ENCODE measurements at regions not wholly inside any gene's neighbourhood (a gene's known extent, or its start where the extent isn't known, plus 50 kb on each side); places are given as distances from the start of the nearest gene placed in this dataset.
"Not testable (repeated sequence)": the region's sequence is repeated elsewhere in the genome, so short reads cannot be mapped to it uniquely, and the experiment has no call there.

- DNase-seq = no peak
These were observed 354.8 kb downstream of the TAF11L14 start for GRCh38 chr5:17989036-17989435.

GRCh38 chr5:17989567-17990563, 355.6 kb downstream of the TAF11L14 start:
- DNase-seq = no peak

GRCh38 chr5:17991775-17992174, 357.5 kb downstream of the TAF11L14 start:
- no peak for DNase-seq

- no peak for DNase-seq
These were observed 358.0 kb downstream of the TAF11L14 start for GRCh38 chr5:17992291-17992690.

GRCh38 chr5:17995997-17996396, 361.7 kb downstream of the TAF11L14 start:
- no peak for DNase-seq

- no peak for DNase-seq
These were observed 365.6 kb downstream of the TAF11L14 start for GRCh38 chr5:17999858-18000257.

- no peak for DNase-seq
These were observed 366.5 kb downstream of the TAF11L14 start for GRCh38 chr5:18000744-18001143.

DNA sequence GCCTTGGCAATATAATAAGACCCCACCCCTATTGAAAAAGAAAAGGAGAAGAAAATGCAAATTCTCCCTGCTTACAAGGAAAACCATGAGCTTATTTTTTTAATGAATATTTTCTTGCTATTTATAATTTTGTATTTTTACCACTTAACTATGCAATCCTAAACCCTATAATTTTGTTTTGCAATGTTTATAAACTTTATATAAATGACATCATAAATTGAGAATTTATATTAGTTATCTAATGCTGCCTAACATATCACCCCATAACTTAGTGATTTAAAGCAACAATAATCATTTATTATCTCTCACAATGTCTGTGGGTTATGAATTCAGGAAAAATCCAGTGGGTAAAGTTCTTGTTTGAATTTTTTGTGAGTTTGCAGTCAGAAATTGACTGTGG, 369.1 kb downstream of the TAF11L14 start:
- no peak for DNase-seq

- DNase-seq = no peak
These were observed 369.5 kb downstream of the TAF11L14 start for GRCh38 chr5:18003784-18004183.

GRCh38 chr5:18006235-18006634, 372.0 kb downstream of the TAF11L14 start:
- not testable (repeated sequence) for DNase-seq

- no peak for DNase-seq
These were observed 374.7 kb downstream of the TAF11L14 start for GRCh38 chr5:18008940-18009339.

- no peak for DNase-seq
These were observed 375.8 kb downstream of the TAF11L14 start for GRCh38 chr5:18010053-18010452.

DNA sequence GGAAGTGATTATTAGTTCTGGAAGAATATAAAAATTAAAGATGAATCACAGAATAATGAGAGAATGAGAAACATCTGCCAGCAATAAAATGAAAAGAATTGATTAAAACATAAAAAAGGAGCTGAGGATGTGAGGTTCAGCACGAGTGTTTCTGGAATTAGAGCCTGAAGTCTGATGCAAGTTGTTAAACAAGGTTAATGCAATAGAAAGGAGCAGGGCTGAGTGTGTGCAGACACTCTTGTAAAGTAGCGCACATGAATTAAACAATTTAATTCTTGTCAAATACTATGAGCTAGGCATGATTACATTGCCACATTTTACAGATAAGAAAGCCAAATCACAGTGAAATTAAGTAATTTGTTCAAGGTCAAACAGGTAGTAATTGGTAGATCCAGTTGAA, 384.2 kb downstream of the TAF11L14 start:
- no peak for DNase-seq

GRCh38 chr5:18023275-18023674, 389.0 kb downstream of the TAF11L14 start:
- no peak for DNase-seq

DNA sequence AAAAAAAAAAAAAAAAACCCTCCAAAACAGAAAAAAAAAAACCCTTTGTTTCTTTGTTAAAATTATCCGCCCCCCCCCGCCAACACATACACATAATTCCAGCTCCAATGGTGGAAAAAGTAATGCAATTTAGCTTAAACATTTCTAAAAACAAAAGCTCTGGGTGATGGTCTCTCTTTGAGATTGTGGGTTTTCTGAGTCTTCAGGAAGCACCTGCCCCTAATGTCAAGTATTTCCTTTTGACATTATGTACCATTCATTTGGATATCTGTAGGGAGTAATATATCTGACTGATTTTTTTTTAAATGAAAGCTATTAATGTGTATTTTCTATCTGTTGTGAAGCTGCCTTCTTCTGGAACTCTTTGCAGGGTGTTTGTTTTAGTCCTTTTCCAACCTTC, 389.7 kb downstream of the TAF11L14 start:
- no peak for DNase-seq

DNA sequence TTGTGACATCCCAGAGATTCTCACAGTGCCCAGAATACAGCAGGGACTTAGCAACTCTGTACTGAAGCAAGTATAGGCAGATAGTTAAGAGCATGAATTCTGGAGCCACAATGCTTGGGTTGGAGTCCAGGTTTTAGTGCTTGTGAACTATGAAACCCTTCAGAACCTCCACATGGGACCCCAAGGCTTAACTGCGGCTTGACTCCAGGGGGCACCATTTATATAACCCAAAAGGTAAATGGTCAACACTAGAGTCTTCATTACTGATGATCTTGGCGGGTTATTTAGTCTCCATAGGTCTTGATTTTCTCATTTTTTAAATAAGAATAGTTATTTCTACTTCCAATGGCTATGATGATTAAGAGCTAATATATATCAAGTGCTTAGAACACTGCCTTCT, 390.3 kb downstream of the TAF11L14 start:
- DNase-seq = no peak

DNA sequence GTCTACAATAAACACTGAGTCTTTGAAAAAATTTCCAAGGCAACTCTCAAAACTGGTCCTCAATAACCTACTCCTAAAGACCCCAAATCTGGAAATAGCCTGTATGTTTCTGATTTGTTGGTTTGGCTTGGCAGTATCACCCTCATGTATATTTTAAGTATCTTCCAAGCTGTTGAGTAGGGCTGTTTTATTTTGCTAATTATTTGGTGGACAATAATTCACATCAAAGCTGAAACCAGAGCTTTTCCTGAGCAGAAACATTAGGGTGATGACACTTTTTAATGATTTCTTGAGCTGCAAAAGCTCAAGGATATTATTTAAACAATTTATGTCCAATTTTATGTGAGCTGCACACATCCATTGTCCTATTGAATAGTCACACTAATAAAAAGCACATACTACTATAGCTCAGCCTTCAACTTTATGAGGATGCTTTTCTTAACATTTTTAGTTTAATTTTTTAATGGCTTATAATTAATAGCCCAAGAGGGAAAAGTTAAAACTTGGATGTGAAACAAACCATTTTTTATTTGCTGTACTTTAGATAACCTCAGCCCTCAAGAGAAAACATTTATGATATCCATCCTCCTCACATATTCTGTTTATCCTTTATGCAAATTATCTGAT, 393.1 kb downstream of the TAF11L14 start:
- no peak for DNase-seq

DNA sequence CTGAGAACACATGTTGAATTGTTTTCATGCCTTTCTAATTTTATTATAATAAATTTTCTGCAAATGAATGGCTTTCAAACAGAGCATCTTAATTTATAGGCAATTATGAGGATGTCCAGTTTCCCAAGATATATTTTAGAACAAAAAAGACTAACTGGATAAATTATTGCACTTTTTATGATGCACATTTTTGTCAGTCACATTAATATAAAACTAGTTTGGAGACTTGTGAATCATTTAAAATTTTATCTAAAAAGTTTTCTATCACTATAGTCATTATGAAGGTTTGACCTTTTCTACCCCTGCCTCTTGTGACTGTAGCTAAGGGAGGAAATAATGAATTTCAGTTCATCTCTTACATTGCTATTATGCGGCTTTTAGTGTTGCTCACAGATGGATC, 393.8 kb downstream of the TAF11L14 start:
- no peak for DNase-seq

DNA sequence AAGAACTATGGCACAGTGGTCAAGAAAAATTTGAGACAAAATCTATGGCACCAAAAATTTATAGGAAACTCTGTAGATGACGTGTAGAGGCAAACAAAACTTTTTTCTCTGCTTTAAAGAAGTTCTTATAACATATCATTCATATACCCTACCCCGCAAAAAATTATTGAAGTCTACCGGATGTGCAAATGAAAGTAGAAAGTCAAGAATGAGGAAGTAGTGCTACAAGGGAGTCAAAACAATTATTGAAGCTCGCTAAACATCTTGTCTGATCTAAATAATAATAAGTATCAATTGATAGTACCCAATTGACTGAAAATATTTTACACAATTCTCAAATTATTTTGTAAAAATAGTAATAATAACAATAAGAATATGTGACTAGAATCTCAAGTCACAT, 398.5 kb downstream of the TAF11L14 start:
- no peak for DNase-seq

DNA sequence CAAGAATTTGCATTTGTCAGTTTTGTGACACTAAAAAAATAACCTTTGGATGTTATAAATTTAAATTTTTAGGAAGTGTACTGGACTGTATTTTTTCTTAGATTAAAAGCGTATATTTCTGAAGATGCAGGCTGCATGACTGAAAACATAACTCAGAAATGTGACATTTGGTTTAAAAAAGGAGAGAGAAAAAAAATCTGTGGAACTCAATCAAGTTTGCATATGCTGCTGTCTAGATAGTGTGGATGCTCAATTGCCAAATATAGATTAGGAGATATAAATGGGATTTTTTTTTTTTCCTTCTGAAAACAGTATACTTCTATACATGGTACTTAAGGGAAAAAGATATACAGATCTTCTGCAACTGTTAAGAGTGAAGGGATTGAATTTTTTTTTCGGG, 402.3 kb downstream of the TAF11L14 start:
- no peak for DNase-seq

GRCh38 chr5:18037718-18038117, 403.5 kb downstream of the TAF11L14 start:
- no peak for DNase-seq

GRCh38 chr5:18043344-18043743, 409.1 kb downstream of the TAF11L14 start:
- DNase-seq = no peak

GRCh38 chr5:18048449-18048848, 414.2 kb downstream of the TAF11L14 start:
- no peak for DNase-seq

DNA sequence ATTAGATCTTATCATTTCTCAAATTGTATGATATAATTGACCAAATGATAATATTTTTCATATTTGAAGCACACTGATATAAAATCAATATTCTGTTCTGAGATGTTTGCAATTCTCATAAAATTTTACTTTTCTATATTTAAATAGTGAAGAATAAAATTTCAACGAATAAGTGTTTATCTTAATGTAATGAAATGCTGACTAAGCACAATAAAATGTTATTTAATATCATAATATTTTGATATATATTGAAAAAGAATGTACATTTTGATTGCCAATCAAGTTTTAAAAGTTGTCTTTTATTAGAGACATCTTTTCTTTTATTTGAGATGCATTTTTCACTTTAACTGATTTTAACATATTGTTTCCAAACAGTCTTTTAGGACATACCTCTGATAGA, 416.1 kb downstream of the TAF11L14 start:
- no peak for DNase-seq

Measured in activated gamma-delta T cell treated with Interleukin-2 at 50 U/mL for 16 hours (primary cell).